SK-N-SH (cell line): ENCODE measurements at regions not wholly inside any gene's neighbourhood (a gene's known extent, or its start where the extent isn't known, plus 50 kb on each side); places are given as distances from the start of the nearest gene placed in this dataset.

ENCODE experiments used
- CTCF ChIA-PET: fragments of 300-600, 350-600 bp; formaldehyde crosslinking; extraction: SDS; loops from one replicate; lab custom pipeline; 2021; lab: Yijun Ruan, JAX
- POLR2A ChIA-PET: fragments of 350-600 bp; sonication (Branson Sonifier 250); formaldehyde crosslinking; extraction: SDS; loops from one replicate; lab custom pipeline; 2020; ENCODE audit warnings: antibody characterized with exemption, inconsistent platforms; lab: Yijun Ruan, JAX
- DNase-seq: peaks from one replicate; pipeline ENCODE4 v3.0.0; 2012
- H2AFZ ChIP-seq: fragments of 200-600 bp; sonication (generic); 2 replicates; pipeline ENCODE4 v1.8.1; 2016; ENCODE audit warnings: antibody characterized with exemption, mild to moderate bottlenecking, low read depth
- H3F3A ChIP-seq: fragments of 200-600 bp; sonication (generic); replicated peaks from 2 replicates; pipeline ENCODE3; 2016; ENCODE audit warnings: antibody characterized with exemption, mild to moderate bottlenecking; ENCODE audit not compliant: insufficient read depth
- H3K27ac ChIP-seq, 2 experiments: fragments of 200-500 bp in 1 of 2; fragments of 200-600 bp in 1 of 2; sonication (Bioruptor generic) in 1 of 2; sonication (generic), shearing (Covaris generic) in 1 of 2; 2 replicates each; pipeline versions ENCODE4 v1.5.1 to v1.6.1; 2014 to 2016; ENCODE audit warnings: low read depth in 2 of 2, inconsistent platforms in 1 of 2, low read length in 1 of 2, mild to moderate bottlenecking in 1 of 2, mixed read lengths in 1 of 2
- H3K27me3 ChIP-seq: fragments of 200-600 bp; sonication (generic), shearing (Covaris generic); 2 replicates; pipeline ENCODE4 v1.6.1; 2016; ENCODE audit warnings: mixed run types; ENCODE audit not compliant: insufficient read depth
- H3K36me3 ChIP-seq, 2 experiments: fragments of 200-500 bp in 1 of 2; fragments of 200-600 bp in 1 of 2; sonication (Bioruptor generic) in 1 of 2; sonication (generic) in 1 of 2; replicated peaks in 1 of 2; 2 replicates each; pipeline versions ENCODE3 to v1.5.1; 2014 to 2016; ENCODE audit warnings: low read length in 1 of 2, mild to moderate bottlenecking in 1 of 2; ENCODE audit not compliant: insufficient read depth in 2 of 2, control insufficient read depth in 1 of 2
- H3K4me1 ChIP-seq, 2 experiments: fragments of 200-500 bp in 1 of 2; fragments of 200-600 bp in 1 of 2; sonication (Bioruptor generic) in 1 of 2; sonication (generic), shearing (Covaris generic) in 1 of 2; 2 replicates each; pipeline versions ENCODE4 v1.5.1 to v1.6.1; 2014 to 2016; ENCODE audit warnings: low read depth in 1 of 2, low read length in 1 of 2, mixed run types in 1 of 2; ENCODE audit not compliant: insufficient read depth in 2 of 2, control insufficient read depth in 1 of 2
- H3K4me2 ChIP-seq: fragments of 200-600 bp; sonication (generic), shearing (Covaris generic); 2 replicates; pipeline ENCODE4 v1.6.1; 2017; ENCODE audit warnings: mixed run types
- H3K4me3 ChIP-seq, 2 experiments: fragments of 200-500 bp in 1 of 2; fragments of 200-600 bp in 1 of 2; sonication (Bioruptor generic) in 1 of 2; sonication (generic), shearing (Covaris generic) in 1 of 2; 2 replicates each; pipeline versions ENCODE4 v1.5.1 to v1.8.1; 2014 to 2016; ENCODE audit warnings: low read depth in 2 of 2, inconsistent platforms in 1 of 2, low read length in 1 of 2, mild to moderate bottlenecking in 1 of 2, mixed read lengths in 1 of 2, moderate library complexity in 1 of 2
- H3K79me2 ChIP-seq: fragments of 200-600 bp; sonication (generic); 2 replicates; pipeline ENCODE4 v1.8.1; 2017; ENCODE audit warnings: mild to moderate bottlenecking; ENCODE audit not compliant: insufficient read depth
- H3K9ac ChIP-seq: fragments of 200-600 bp; sonication (generic); 2 replicates; pipeline ENCODE4 v1.6.1; 2017; ENCODE audit warnings: mixed run types
- H3K9me2 ChIP-seq: fragments of 200-600 bp; sonication (generic); 2 replicates; pipeline ENCODE4 v1.6.1; 2017; ENCODE audit warnings: mixed run types
- H3K9me3 ChIP-seq: fragments of 200-600 bp; sonication (generic); 2 replicates; pipeline ENCODE4 v1.6.1; 2017; ENCODE audit warnings: mixed run types, mild to moderate bottlenecking, moderate library complexity
- H4K20me1 ChIP-seq: fragments of 200-600 bp; sonication (generic); 2 replicates; pipeline ENCODE4 v1.6.1; 2017; ENCODE audit warnings: mild to moderate bottlenecking, mixed run types; ENCODE audit not compliant: insufficient read depth
- ELF1 ChIP-seq: IDR thresholded peaks from 2 replicates; pipeline ENCODE4 v1.4.0; 2012
- EP300 ChIP-seq, 2 experiments: IDR thresholded peaks; 2 replicates each; pipeline versions ENCODE4 v1.4.0 to v1.6.1; 2012; ENCODE audit warnings: borderline replicate concordance in 1 of 2, low read depth in 1 of 2, low read length in 1 of 2
- EZH2phosphoT487 ChIP-seq: fragments of 200-600 bp; sonication (generic); IDR thresholded peaks from 2 replicates; pipeline ENCODE4 v1.6.1; 2017; ENCODE audit warnings: low read depth, mixed run types, mild to moderate bottlenecking, antibody characterized with exemption, moderate library complexity, borderline replicate concordance
- FOSL2 ChIP-seq: IDR thresholded peaks from 2 replicates; pipeline ENCODE4 v1.4.0; 2012; ENCODE audit warnings: low read depth, mild to moderate bottlenecking, moderate library complexity, borderline replicate concordance
- GABPA ChIP-seq: IDR thresholded peaks from 2 replicates; pipeline ENCODE4 v1.4.0; 2012; ENCODE audit warnings: low read depth, mild to moderate bottlenecking
- PBX3 ChIP-seq: IDR thresholded peaks from 2 replicates; pipeline ENCODE4; 2012
- POLR2AphosphoS5 ChIP-seq: IDR thresholded peaks from 2 replicates; pipeline ENCODE4 v1.6.1; 2012; ENCODE audit warnings: low read depth, low read length
- RAD21 ChIP-seq: IDR thresholded peaks from 2 replicates; pipeline ENCODE4 v1.6.1; 2012; ENCODE audit warnings: mild to moderate bottlenecking, low read length
- RCOR1 ChIP-seq: fragments of 150-350 bp; IDR thresholded peaks from 2 replicates; pipeline ENCODE4 v1.6.1; 2017; ENCODE audit warnings: antibody characterized with exemption, low read length
- REST ChIP-seq: IDR thresholded peaks from 2 replicates; pipeline ENCODE4 v1.6.1; 2012; ENCODE audit warnings: mild to moderate bottlenecking, low read depth, low read length, moderate library complexity
- RFX5 ChIP-seq: IDR thresholded peaks from 2 replicates; pipeline ENCODE4 v1.6.1; 2012; ENCODE audit warnings: mild to moderate bottlenecking, improper control_type of control experiment, low read length
- TAF1 ChIP-seq: IDR thresholded peaks from 2 replicates; pipeline ENCODE4 v1.6.1; 2012; ENCODE audit warnings: low read depth, mild to moderate bottlenecking, low read length, moderate library complexity, borderline replicate concordance
- TCF12 ChIP-seq: IDR thresholded peaks from 2 replicates; pipeline ENCODE4 v1.4.0; 2012
- TEAD4 ChIP-seq: IDR thresholded peaks from 2 replicates; pipeline ENCODE4 v1.4.0; 2012; ENCODE audit warnings: mild to moderate bottlenecking, borderline replicate concordance; ENCODE audit not compliant: insufficient read depth
- YY1 ChIP-seq: IDR thresholded peaks from 2 replicates; pipeline ENCODE4 v1.4.0; 2012; ENCODE audit warnings: low read depth, mild to moderate bottlenecking
- WGBS: methylation state at CpG from one replicate; pipeline ENCODE4 v1.1.6; 2017; ENCODE audit warnings: low lambda C conversion rate; 5-methylcytosine and 5-hydroxymethylcytosine counted together
- TF ChIP-seq, protein P1 (sequence below): fragments of 150-350 bp; IDR thresholded peaks from 2 replicates; pipeline ENCODE4 v1.6.1; 2016; ENCODE audit warnings: mild to moderate bottlenecking, low read depth, low read length

- Histone ChIP-seq H3K27me3 (no peaks in the 10 kb centered on the region), H3K4me3 (no peak overlapping the region), H2AFZ (no peak overlapping the region), H3K36me3 (no peaks in the 10 kb centered on the region), H3K4me1 (no peaks in the 10 kb centered on the region; a peak in 1 of 4 replicates), H3K9me2 (no peaks in the 10 kb centered on the region), H4K20me1 (no peaks in the 10 kb centered on the region), H3K9ac (no peak overlapping the region), H3F3A (no peaks in the 10 kb centered on the region), H3K9me3 (no peaks in the 10 kb centered on the region), H3K79me2 (no peaks in the 10 kb centered on the region), H3K4me2 (no peak overlapping the region), H3K27ac (no peak overlapping the region)
- ChIA-PET CTCF (no interaction called here), POLR2A (no interaction called here)
- no peak for TF ChIP-seq EP300 (IDR thresholded peaks at IDR 0.05; ENCODE audit: borderline replicate concordance in 1 of 2, low read depth in 1 of 2, low read length in 1 of 2)
- no peak for TF ChIP-seq RCOR1
- TF ChIP-seq POLR2AphosphoS5: no peak
- TF ChIP-seq RAD21: no peak
- no peak for TF ChIP-seq TAF1
- TF ChIP-seq, protein P1, sequence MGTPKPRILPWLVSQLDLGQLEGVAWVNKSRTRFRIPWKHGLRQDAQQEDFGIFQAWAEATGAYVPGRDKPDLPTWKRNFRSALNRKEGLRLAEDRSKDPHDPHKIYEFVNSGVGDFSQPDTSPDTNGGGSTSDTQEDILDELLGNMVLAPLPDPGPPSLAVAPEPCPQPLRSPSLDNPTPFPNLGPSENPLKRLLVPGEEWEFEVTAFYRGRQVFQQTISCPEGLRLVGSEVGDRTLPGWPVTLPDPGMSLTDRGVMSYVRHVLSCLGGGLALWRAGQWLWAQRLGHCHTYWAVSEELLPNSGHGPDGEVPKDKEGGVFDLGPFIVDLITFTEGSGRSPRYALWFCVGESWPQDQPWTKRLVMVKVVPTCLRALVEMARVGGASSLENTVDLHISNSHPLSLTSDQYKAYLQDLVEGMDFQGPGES: no peak
- TF ChIP-seq FOSL2: no peak
- no peak for TF ChIP-seq GABPA
- no peak for TF ChIP-seq EZH2phosphoT487
- no peak for TF ChIP-seq TCF12
- no peak for TF ChIP-seq YY1
- DNase-seq: no peak
- 65% methylated on average over 3 of the region's 3 CpGs for WGBS
Observed at GRCh38 chr10:35906155-35906554, 264.1 kb upstream of the FZD8 start.

DNA sequence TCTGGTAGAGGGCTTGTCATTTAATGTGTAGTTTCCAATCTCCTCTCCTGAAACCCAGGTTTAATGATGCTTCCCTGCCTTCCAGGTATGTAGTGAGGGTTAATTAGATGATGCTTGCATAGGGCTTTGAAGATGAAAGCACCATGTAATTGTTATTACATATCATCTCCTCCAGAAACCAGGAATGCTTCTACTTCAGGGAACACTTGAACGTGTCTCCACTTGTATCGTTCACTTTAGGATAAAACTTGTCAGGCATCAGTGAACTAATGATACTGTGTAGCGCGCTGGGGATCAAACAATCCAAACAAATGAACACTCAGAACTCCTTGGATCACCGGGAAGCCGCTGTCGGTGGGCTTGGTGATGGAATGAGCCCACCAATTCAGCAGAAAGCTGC, 260.9 kb upstream of the FZD8 start:
- 87% methylated on average over 7 of the region's 7 CpGs for WGBS
- TF ChIP-seq PBX3: no peak
- no peak for TF ChIP-seq REST
- no peak for TF ChIP-seq ELF1
- TF ChIP-seq RAD21: no peak
- TF ChIP-seq TEAD4: no peak
- no peak for TF ChIP-seq RFX5
- TF ChIP-seq YY1: no peak
- Histone ChIP-seq H3K4me3 (no peak overlapping the region), H3K4me2 (no peak overlapping the region), H3K9me2 (no peaks in the 10 kb centered on the region), H3K4me1 (peaks cover 0 to 3% of the 10 kb centered on the region in 2 experiments; a peak in 1 of 4 replicates), H4K20me1 (no peaks in the 10 kb centered on the region), H3K27ac (no peak overlapping the region), H3K9me3 (no peaks in the 10 kb centered on the region), H3K79me2 (no peaks in the 10 kb centered on the region), H3K27me3 (no peaks in the 10 kb centered on the region), H3K36me3 (no peaks in the 10 kb centered on the region), H2AFZ (no peak overlapping the region), H3F3A (no peaks in the 10 kb centered on the region), H3K9ac (no peak overlapping the region)
- ChIA-PET CTCF (no interaction called here), POLR2A (no interaction called here)
- DNase-seq: no peak
